WERI-Rb-1 (cell line): ENCODE measurements at regions not wholly inside any gene's neighbourhood (a gene's known extent, or its start where the extent isn't known, plus 50 kb on each side); places are given as distances from the start of the nearest gene placed in this dataset.

Experiments
- DNase-seq: peaks from one replicate; pipeline ENCODE4 v3.0.0-alpha.2; 2020
- H3K27ac ChIP-seq: fragments of 250-450 bp; sonication (Bioruptor Pico); 2 replicates; pipeline ENCODE4 v1.5.1; 2020; ENCODE audit warnings: mild to moderate bottlenecking, moderate library complexity
- H3K27me3 ChIP-seq: fragments of 250-450 bp; sonication (Bioruptor Pico); 2 replicates; pipeline ENCODE4 v1.5.1; 2021; ENCODE audit warnings: mild to moderate bottlenecking, low read depth, moderate library complexity; ENCODE audit not compliant: insufficient read depth, severe bottlenecking
- H3K36me3 ChIP-seq: fragments of 250-450 bp; sonication (Bioruptor Pico); 2 replicates; pipeline ENCODE4 v1.5.1; 2020; ENCODE audit warnings: mild to moderate bottlenecking, moderate library complexity
- H3K4me3 ChIP-seq: 2 replicates; pipeline ENCODE4 v1.5.1; 2011; ENCODE audit warnings: low read depth, mild to moderate bottlenecking, control low read depth, low read length
- H3K9me3 ChIP-seq: fragments of 250-450 bp; sonication (Bioruptor Pico); 2 replicates; pipeline ENCODE4 v1.5.1; 2021; ENCODE audit warnings: mild to moderate bottlenecking, moderate library complexity; ENCODE audit not compliant: severe bottlenecking
- TF ChIP-seq, protein P1 (sequence below): IDR thresholded peaks from 2 replicates; pipeline ENCODE4 v1.5.1; 2011; ENCODE audit warnings: low read depth, mild to moderate bottlenecking, control low read depth, inconsistent platforms, low read length

GRCh38 chr6:12229332-12229731 is 60.8 kb upstream of the EDN1 start:
- TF ChIP-seq, protein P1, sequence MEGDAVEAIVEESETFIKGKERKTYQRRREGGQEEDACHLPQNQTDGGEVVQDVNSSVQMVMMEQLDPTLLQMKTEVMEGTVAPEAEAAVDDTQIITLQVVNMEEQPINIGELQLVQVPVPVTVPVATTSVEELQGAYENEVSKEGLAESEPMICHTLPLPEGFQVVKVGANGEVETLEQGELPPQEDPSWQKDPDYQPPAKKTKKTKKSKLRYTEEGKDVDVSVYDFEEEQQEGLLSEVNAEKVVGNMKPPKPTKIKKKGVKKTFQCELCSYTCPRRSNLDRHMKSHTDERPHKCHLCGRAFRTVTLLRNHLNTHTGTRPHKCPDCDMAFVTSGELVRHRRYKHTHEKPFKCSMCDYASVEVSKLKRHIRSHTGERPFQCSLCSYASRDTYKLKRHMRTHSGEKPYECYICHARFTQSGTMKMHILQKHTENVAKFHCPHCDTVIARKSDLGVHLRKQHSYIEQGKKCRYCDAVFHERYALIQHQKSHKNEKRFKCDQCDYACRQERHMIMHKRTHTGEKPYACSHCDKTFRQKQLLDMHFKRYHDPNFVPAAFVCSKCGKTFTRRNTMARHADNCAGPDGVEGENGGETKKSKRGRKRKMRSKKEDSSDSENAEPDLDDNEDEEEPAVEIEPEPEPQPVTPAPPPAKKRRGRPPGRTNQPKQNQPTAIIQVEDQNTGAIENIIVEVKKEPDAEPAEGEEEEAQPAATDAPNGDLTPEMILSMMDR = no peak
- Histone ChIP-seq H3K27me3 (peaks cover 6% of the 10 kb centered on the region), H3K27ac (no peak overlapping the region), H3K36me3 (no peaks in the 10 kb centered on the region), H3K9me3 (no peaks in the 10 kb centered on the region), H3K4me3 (no peak overlapping the region)
- no peak for DNase-seq

DNA sequence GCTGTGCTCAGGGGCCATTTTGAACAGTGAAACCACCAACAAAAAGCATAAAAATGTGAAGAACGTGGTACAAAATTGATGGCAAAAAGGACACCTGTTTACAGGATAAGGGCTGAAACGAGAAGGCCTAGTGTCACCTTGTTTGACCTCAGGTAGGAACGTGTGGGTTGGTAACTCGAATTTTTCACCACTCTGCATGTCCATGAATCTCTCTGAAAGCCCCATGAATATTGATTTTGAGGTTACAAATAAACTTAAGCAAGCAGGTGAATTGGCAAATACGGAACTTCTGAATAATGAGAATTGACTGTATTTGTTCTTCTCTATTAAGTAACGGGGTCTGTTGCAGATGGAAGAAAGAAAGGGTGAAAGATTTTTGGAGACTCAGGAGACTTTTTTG is 59.6 kb upstream of the EDN1 start:
- Histone ChIP-seq H3K36me3 (no peaks in the 10 kb centered on the region), H3K27ac (no peak overlapping the region), H3K27me3 (peaks cover 9% of the 10 kb centered on the region), H3K4me3 (no peak overlapping the region), H3K9me3 (no peaks in the 10 kb centered on the region)
- no peak for DNase-seq
- TF ChIP-seq, protein P1 = no peak

DNA sequence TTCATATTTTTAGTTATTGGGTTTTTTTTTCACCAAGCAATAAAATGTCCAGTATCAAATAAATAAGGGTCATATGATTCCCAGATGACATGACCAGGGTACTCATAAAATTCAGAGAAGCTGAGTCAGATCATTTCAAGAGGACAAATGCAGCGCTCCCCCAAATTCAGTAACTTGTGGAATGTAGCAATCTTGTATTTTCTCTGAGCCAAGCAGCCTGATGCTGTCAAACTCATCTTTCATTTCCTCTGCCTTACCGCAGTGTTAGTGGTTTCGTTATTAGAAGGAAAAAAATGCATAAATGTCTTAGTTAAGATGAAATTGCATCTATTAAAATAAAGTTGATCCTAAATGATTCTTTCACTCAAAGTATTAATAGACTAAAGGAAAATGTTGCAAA is 57.8 kb upstream of the EDN1 start:
- H3K9me3 ChIP-seq = no peaks in the 10 kb centered on the region
- DNase-seq = no peak
- H3K27ac ChIP-seq = no peak overlapping the region
- H3K36me3 ChIP-seq = no peaks in the 10 kb centered on the region
- peaks cover 4% of the 10 kb centered on the region for H3K27me3 ChIP-seq
- TF ChIP-seq, protein P1 = no peak
- H3K4me3 ChIP-seq = no peak overlapping the region

- H3K9me3 ChIP-seq = no peaks in the 10 kb centered on the region
- TF ChIP-seq, protein P1 = no peak
- H3K4me3 ChIP-seq = no peak overlapping the region
- H3K36me3 ChIP-seq = no peaks in the 10 kb centered on the region
- no peak overlapping the region for H3K27ac ChIP-seq
- peaks cover 4% of the 10 kb centered on the region for H3K27me3 ChIP-seq
- no peak for DNase-seq
Measured at GRCh38 chr6:12232821-12233220, 57.3 kb upstream of the EDN1 start.

DNA sequence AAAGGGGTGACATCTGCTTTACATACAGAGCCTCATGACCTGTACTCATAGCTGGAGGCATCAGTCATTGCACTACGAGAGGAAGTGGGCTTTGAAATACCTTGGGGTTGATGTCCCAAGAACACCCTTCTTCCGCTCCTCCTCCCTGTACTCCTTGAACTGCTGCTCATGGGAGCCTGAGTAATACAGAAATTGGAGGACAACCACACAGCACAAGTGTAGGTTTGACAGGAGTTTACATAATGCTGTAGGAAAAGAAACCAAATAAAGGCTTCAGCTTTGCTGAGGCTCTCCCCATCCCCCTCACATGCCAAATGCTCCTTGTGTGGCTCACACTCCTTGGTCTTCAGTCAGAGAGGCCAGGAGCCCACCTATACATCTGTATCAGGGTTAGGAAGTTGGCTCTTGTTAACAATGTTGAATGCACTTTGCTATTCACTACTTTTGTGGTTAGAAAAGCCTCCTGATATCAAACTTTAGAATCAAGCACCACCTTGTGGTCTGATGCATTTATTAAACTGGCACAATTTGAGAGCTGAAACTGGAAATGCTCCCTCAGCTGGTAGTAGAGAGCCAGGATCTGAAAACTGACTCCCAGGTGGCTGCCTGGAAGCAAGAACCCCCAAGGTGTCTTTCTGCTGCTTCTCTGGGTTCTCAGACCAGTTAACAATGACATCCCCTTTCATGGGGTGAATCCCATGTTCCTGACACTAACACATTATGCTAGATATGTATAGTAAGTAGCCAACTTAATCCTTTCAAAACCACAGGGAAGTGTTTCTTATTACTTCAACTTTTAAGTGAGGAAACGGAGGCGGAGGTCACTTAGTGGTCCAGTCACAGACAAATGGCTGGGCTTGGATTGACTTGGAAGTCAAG is 56.2 kb upstream of the EDN1 start:
- H3K27ac ChIP-seq = no peak overlapping the region
- peak; percentile 50 for DNase-seq
- peaks cover 4% of the 10 kb centered on the region for H3K27me3 ChIP-seq
- TF ChIP-seq, protein P1 = peak; percentile 79
- H3K36me3 ChIP-seq = no peaks in the 10 kb centered on the region
- no peaks in the 10 kb centered on the region for H3K9me3 ChIP-seq
- H3K4me3 ChIP-seq = no peak overlapping the region

- Histone ChIP-seq H3K36me3 (no peaks in the 10 kb centered on the region), H3K9me3 (no peaks in the 10 kb centered on the region), H3K4me3 (no peak overlapping the region), H3K27me3 (peaks cover 4% of the 10 kb centered on the region), H3K27ac (no peak overlapping the region)
- no peak for DNase-seq
- TF ChIP-seq, protein P1 = no peak
Measured at GRCh38 chr6:12235341-12235740, 54.8 kb upstream of the EDN1 start.
